ENCODE measurements at regions not wholly inside any gene's neighbourhood (a gene's known extent, or its start where the extent isn't known, plus 50 kb on each side); places are given as distances from the start of the nearest gene placed in this dataset.

- DNase-seq, result no peak
- no peak for ATAC-seq
- intact Hi-C loops (cut with micrococcal nuclease), result no loop called here
- Mint-ChIP-seq H3K4me3 (no peak overlapping the region), H3K36me3 (ENCODE audit: low read depth) (no peaks in the 10 kb centered on the region), H3K27me3 (no peaks in the 10 kb centered on the region), H3K27ac (no peak overlapping the region), H3K9me3 (peaks cover 8% of the 10 kb centered on the region), H3K4me1 (ENCODE audit: low read depth) (no peaks in the 10 kb centered on the region)
- CTCF ChIA-PET, result no interaction called here
- POLR2A ChIA-PET, result no interaction called here
- TF ChIP-seq, protein P1, sequence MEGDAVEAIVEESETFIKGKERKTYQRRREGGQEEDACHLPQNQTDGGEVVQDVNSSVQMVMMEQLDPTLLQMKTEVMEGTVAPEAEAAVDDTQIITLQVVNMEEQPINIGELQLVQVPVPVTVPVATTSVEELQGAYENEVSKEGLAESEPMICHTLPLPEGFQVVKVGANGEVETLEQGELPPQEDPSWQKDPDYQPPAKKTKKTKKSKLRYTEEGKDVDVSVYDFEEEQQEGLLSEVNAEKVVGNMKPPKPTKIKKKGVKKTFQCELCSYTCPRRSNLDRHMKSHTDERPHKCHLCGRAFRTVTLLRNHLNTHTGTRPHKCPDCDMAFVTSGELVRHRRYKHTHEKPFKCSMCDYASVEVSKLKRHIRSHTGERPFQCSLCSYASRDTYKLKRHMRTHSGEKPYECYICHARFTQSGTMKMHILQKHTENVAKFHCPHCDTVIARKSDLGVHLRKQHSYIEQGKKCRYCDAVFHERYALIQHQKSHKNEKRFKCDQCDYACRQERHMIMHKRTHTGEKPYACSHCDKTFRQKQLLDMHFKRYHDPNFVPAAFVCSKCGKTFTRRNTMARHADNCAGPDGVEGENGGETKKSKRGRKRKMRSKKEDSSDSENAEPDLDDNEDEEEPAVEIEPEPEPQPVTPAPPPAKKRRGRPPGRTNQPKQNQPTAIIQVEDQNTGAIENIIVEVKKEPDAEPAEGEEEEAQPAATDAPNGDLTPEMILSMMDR (IDR thresholded peaks at IDR 0.05), result no peak
Measured at GRCh38 chr11:38272376-38272775, 1674.3 kb upstream of the RAG2 start.

DNA sequence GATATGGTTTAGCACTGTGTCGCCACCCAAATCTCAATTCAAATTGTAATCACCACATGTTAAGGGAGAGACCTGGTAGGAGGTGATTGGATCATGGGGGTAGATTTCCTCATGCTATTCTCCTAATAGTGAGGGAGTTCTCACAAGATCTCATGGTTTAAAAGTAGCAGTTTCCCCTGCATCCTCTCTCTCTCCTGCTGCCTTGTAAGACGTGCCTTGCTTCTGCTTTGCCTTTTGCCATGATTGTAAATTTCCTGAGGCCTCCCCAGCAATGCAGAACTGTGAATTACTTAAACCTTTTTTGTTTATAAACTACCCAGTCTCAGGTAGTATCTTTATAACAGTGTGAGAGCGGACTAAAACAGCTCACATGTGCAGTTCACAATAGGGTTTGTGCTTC is 1668.7 kb upstream of the RAG2 start:
- ATAC-seq (no peak), DNase-seq (no peak)
- POLR2A ChIA-PET, result no interaction called here
- H3K27me3 Mint-ChIP-seq, result no peaks in the 10 kb centered on the region
- CTCF ChIA-PET, result no interaction called here
- no peaks in the 10 kb centered on the region for H3K4me1 Mint-ChIP-seq (ENCODE audit: low read depth)
- H3K9me3 Mint-ChIP-seq, result peaks cover 11% of the 10 kb centered on the region
- intact Hi-C loops (cut with micrococcal nuclease), result no loop called here
- TF ChIP-seq, protein P1 (IDR thresholded peaks at IDR 0.05), result no peak
- no peak overlapping the region for H3K27ac Mint-ChIP-seq
- H3K4me3 Mint-ChIP-seq, result no peak overlapping the region
- no peaks in the 10 kb centered on the region for H3K36me3 Mint-ChIP-seq (ENCODE audit: low read depth)

GRCh38 chr11:38256436-38256835 is 1658.4 kb upstream of the RAG2 start:
- ChIA-PET CTCF (no interaction called here), POLR2A (no interaction called here)

GRCh38 chr11:38254913-38255312 is 1656.9 kb upstream of the RAG2 start:
- no peak for ATAC-seq
- no peak for DNase-seq
- Mint-ChIP-seq H3K4me3 (no peak overlapping the region), H3K27me3 (no peaks in the 10 kb centered on the region), H3K4me1 (ENCODE audit: low read depth) (no peaks in the 10 kb centered on the region), H3K27ac (no peak overlapping the region), H3K36me3 (ENCODE audit: low read depth) (no peaks in the 10 kb centered on the region), H3K9me3 (peaks cover 8% of the 10 kb centered on the region)
- intact Hi-C loops (cut with micrococcal nuclease), result no loop called here
- POLR2A ChIA-PET, result no interaction called here
- TF ChIP-seq, protein P1 (IDR thresholded peaks at IDR 0.05), result no peak
- CTCF ChIA-PET, result no interaction called here

More at GRCh38 chr11:38256436-38256835, 1658.4 kb upstream of the RAG2 start:
- H3K27me3 Mint-ChIP-seq, result no peaks in the 10 kb centered on the region
- TF ChIP-seq, protein P1 (IDR thresholded peaks at IDR 0.05), result no peak
- H3K36me3 Mint-ChIP-seq (ENCODE audit: low read depth), result no peaks in the 10 kb centered on the region
- H3K4me1 Mint-ChIP-seq (ENCODE audit: low read depth), result no peaks in the 10 kb centered on the region
- intact Hi-C loops (cut with micrococcal nuclease), result no loop called here
- peaks cover 6% of the 10 kb centered on the region for H3K9me3 Mint-ChIP-seq
- DNase-seq (no peak), ATAC-seq (no peak)
- no peak overlapping the region for H3K4me3 Mint-ChIP-seq
- H3K27ac Mint-ChIP-seq, result no peak overlapping the region

DNA sequence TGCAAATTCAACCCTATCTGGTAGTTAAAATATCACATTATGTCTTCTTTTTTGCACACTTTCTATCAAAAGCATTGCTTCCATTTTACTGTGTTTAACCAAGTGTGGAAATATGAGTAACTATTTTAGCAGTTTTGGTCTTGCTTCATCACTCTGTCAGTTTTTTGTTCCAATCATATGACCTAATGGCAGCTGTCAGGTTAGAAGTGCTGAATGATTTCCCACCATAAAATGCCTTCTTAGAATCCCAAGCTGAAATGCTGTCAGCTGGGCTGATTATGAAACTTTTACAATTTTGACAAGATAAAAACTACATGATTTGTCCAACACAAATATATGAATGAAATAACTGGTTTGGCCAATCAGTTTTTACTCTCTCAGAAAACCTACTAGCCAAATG is 1654.6 kb upstream of the RAG2 start:
- ChIA-PET CTCF (no interaction called here), POLR2A (no interaction called here)

More for the DNA sequence above, 1654.6 kb upstream of the RAG2 start:
- no peak overlapping the region for H3K4me3 Mint-ChIP-seq
- H3K4me1 Mint-ChIP-seq (ENCODE audit: low read depth), result no peaks in the 10 kb centered on the region
- H3K36me3 Mint-ChIP-seq (ENCODE audit: low read depth), result no peaks in the 10 kb centered on the region
- H3K27ac Mint-ChIP-seq, result no peak overlapping the region
- no peaks in the 10 kb centered on the region for H3K27me3 Mint-ChIP-seq
- TF ChIP-seq, protein P1 (IDR thresholded peaks at IDR 0.05), result no peak
- DNase-seq (no peak), ATAC-seq (no peak)
- peaks cover 8% of the 10 kb centered on the region for H3K9me3 Mint-ChIP-seq
- intact Hi-C loops (cut with micrococcal nuclease), result no loop called here

Data from activated CD8-positive, alpha-beta T cell treated with anti-CD3 and anti-CD28 coated beads for 36 hours (primary cell).